BE2C (cell line): ENCODE measurements at regions not wholly inside any gene's neighbourhood (a gene's known extent, or its start where the extent isn't known, plus 50 kb on each side); places are given as distances from the start of the nearest gene placed in this dataset.
A peak's percentile ranks its signal among the peaks of the same experiment; 100 is the strongest.
"Not testable (repeated sequence)": the region's sequence is repeated elsewhere in the genome, so short reads cannot be mapped to it uniquely, and the experiment has no call there.

Experiments
- DNase-seq: peaks from one replicate; pipeline ENCODE4 v3.0.0-alpha.2; 2020
- H3K27me3 ChIP-seq: fragments of 250-450 bp; sonication (Bioruptor Pico); 2 replicates; pipeline ENCODE4 v1.5.1; 2020; ENCODE audit warnings: mild to moderate bottlenecking
- H3K36me3 ChIP-seq: fragments of 250-450 bp; sonication (Bioruptor Pico); 2 replicates; pipeline ENCODE4 v1.5.1; 2020; ENCODE audit warnings: mild to moderate bottlenecking
- H3K4me1 ChIP-seq: fragments of 250-450 bp; sonication (Bioruptor Pico); 2 replicates; pipeline ENCODE4 v1.5.1; 2020
- H3K4me3 ChIP-seq: 2 replicates; pipeline ENCODE4 v1.5.1; 2011; ENCODE audit warnings: low read depth, low read length
- H3K9me3 ChIP-seq: fragments of 250-450 bp; sonication (Bioruptor Pico); 2 replicates; pipeline ENCODE4 v1.5.1; 2020
- TF ChIP-seq, protein P1 (sequence below): IDR thresholded peaks from 2 replicates; pipeline ENCODE4 v1.5.1; 2012; ENCODE audit warnings: mild to moderate bottlenecking, low read depth, low read length

DNA sequence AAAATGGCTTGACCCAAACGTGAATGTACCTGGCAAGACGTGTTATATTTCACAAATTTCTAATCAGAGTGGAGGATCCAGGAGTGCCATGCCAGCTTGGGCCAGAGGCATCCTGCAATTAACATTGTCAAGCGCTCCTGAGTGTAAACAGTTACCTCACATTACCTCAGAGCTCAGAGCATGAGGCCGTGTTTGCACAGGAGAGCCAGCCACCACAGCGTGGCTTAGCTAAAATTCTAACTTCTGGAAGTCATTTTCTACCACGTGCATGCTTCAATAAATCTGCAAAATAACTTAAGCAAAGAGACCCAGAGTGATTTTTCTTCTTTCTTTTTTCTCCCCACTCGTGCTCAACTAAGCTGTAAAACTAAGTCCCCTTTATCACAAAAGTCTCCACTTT lies 769.0 kb downstream of the KCNJ2 start:
- no peak for DNase-seq
- no peaks in the 10 kb centered on the region for H3K27me3 ChIP-seq
- H3K36me3 ChIP-seq: no peaks in the 10 kb centered on the region
- TF ChIP-seq, protein P1, sequence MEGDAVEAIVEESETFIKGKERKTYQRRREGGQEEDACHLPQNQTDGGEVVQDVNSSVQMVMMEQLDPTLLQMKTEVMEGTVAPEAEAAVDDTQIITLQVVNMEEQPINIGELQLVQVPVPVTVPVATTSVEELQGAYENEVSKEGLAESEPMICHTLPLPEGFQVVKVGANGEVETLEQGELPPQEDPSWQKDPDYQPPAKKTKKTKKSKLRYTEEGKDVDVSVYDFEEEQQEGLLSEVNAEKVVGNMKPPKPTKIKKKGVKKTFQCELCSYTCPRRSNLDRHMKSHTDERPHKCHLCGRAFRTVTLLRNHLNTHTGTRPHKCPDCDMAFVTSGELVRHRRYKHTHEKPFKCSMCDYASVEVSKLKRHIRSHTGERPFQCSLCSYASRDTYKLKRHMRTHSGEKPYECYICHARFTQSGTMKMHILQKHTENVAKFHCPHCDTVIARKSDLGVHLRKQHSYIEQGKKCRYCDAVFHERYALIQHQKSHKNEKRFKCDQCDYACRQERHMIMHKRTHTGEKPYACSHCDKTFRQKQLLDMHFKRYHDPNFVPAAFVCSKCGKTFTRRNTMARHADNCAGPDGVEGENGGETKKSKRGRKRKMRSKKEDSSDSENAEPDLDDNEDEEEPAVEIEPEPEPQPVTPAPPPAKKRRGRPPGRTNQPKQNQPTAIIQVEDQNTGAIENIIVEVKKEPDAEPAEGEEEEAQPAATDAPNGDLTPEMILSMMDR: no peak
- H3K4me1 ChIP-seq: no peaks in the 10 kb centered on the region
- H3K4me3 ChIP-seq: no peak overlapping the region
- no peaks in the 10 kb centered on the region for H3K9me3 ChIP-seq

DNA sequence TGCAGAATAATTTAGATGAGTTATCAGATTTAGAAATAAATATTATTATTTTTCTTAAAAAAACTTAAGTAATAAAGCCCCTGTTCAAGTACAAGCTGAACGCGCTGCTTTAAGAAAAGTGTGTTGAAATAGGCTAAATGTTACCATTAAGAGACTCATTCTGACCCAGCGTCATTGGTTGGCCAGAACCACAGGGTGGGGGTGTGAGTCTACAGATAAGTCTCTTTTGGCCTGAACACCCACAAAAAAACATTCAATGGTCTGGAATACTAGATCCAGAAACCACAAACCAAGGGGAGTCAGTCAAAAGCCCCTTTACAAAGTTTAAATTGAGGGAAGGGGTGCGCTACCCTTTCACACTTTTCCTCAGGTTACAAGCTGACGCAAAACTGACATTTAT lies 776.1 kb downstream of the KCNJ2 start:
- no peaks in the 10 kb centered on the region for H3K27me3 ChIP-seq
- no peaks in the 10 kb centered on the region for H3K36me3 ChIP-seq
- TF ChIP-seq, protein P1: peak; percentile 41
- peak; percentile 20 for DNase-seq
- no peak overlapping the region for H3K4me3 ChIP-seq
- H3K9me3 ChIP-seq: no peaks in the 10 kb centered on the region
- no peaks in the 10 kb centered on the region for H3K4me1 ChIP-seq

DNA sequence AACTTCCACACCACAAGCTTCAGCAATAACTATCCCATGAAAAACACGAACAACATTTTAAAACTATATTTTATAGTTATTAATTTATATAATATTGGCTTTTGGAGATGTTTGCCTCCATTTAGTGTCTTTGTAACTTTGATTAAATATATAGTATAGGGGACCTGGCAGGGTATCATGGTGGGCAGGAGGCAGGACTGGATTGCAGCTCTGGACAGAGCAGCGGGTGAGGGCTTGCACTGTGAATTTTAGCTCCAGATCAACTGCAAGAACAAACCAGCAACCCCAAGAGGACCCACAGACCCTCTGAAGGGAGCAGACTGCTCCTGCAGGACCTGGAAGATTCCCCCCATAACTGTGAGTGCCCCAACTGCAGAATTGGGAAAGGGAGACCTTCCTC lies 777.9 kb downstream of the KCNJ2 start:
- H3K9me3 ChIP-seq: no peaks in the 10 kb centered on the region
- TF ChIP-seq, protein P1: no peak
- DNase-seq: no peak
- H3K4me3 ChIP-seq: no peak overlapping the region
- no peaks in the 10 kb centered on the region for H3K36me3 ChIP-seq
- H3K27me3 ChIP-seq: no peaks in the 10 kb centered on the region
- H3K4me1 ChIP-seq: no peaks in the 10 kb centered on the region

DNA sequence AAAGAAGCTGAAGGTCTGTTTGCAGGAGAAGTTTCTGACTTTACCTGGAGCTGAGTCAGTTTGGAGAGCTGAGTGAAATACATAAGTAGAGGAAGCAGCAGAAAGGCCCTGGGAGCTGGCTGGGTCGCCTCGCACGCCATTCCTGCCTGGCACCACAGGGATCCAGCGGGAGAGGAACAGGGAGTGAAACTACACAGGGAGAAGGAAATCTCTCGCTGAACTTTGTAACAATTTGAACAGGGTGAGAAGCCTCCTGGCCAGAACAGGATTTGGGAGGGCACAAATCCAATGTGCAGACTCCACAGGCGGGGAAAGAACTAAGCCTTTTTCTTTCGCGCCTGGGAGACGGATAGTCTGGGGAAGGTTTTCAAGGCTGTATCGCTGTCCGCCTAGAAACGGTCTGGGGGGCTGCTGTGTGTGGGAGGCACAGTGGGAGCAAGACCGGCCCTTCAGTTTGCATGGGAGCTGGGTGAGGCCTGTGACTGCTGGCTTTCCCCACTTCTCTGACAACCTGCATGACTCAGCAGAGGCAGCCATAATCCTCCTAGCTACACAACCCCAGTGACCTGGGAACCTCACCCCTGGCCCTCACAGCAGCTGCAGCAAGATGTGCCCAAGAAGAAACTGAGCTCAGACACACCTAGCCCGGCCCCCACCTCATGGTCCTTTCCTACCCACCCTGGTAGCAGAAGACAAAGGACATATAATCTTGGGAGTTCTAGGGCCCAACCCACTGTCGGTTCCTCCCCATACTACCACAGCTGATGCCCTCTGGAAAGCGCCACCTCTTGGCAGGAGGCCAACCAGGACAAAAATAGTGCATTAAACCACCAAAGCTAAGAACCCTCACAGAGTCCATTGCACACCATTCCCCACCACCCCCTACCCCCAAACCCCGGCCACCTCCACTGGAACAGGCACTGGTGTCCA lies 778.6 kb downstream of the KCNJ2 start:
- no peaks in the 10 kb centered on the region for H3K36me3 ChIP-seq
- TF ChIP-seq, protein P1: no peak
- DNase-seq: peak; percentile 19
- no peaks in the 10 kb centered on the region for H3K4me1 ChIP-seq
- no peak overlapping the region for H3K4me3 ChIP-seq
- no peaks in the 10 kb centered on the region for H3K27me3 ChIP-seq
- no peaks in the 10 kb centered on the region; the same call in 1 of the 2 replicates for H3K9me3 ChIP-seq

DNA sequence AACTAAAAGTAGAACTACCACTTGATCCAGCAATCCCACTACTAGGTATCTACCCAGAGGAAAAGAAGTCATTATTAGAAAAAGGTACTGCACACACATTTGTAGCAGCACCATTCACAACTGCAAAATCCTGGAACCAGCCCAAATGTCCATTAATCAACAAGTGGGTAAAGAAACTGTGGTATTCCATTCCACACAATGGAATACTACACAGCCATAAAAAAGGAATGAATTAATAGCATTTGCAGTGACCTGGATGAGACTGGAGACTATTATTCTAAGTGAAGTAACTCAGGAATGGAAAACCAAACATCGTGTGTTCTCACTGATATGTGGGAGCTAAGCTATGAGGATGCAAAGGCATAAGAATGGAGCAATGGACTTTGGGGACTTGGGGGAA lies 783.8 kb downstream of the KCNJ2 start:
- not testable (repeated sequence) for H3K9me3 ChIP-seq, DNase-seq, H3K36me3 ChIP-seq, H3K27me3 ChIP-seq, H3K4me1 ChIP-seq, H3K4me3 ChIP-seq

DNA sequence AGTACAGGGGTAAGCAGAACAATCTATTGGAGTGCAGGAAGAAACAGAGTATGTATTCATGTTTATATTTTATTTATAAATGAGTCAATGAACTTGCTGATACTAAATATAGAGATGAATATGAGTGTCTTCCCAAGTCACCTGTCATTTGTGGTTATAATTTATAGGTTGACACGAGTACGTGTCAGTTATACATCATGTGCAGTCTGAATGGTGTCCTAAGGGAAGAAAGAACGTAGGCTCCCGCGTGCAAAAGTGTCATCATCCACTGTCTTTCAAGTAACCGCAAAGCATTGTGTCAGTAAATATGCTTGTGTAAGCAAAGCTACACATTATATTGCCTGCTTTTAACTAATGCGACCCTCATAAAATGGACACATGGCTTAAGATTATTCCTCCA lies 786.1 kb downstream of the KCNJ2 start:
- no peaks in the 10 kb centered on the region for H3K27me3 ChIP-seq
- H3K4me3 ChIP-seq: no peak overlapping the region
- peaks cover 3% of the 10 kb centered on the region; the same call in 1 of the 2 replicates for H3K9me3 ChIP-seq
- H3K4me1 ChIP-seq: no peaks in the 10 kb centered on the region
- H3K36me3 ChIP-seq: no peaks in the 10 kb centered on the region
- TF ChIP-seq, protein P1: no peak
- DNase-seq: no peak
